Sigmoid colon (tissue), 6 donors: ENCODE measurements at regions not wholly inside any gene's neighbourhood (a gene's known extent, or its start where the extent isn't known, plus 50 kb on each side); places are given as distances from the start of the nearest gene placed in this dataset.

Source experiments
- DNase-seq: peaks from one replicate; pipeline ENCODE4 v3.0.0-alpha.2; 2019
- H3K27ac ChIP-seq, 4 donors: fragments of 200-600 bp; sonication (generic); one replicate each; pipeline ENCODE4 v1.5.1; 2016 to 2019; ENCODE audit warnings: mild to moderate bottlenecking in 1 of 4
- H3K27me3 ChIP-seq, 3 donors: fragments of 200-600 bp; sonication (generic); one replicate each; pipeline ENCODE4 v1.5.1; 2019; ENCODE audit warnings: mild to moderate bottlenecking in 1 of 3
- H3K36me3 ChIP-seq, 4 donors: fragments of 200-600 bp; sonication (generic); one replicate each; pipeline ENCODE4 v1.5.1; 2016 to 2019
- H3K4me1 ChIP-seq, 4 donors: fragments of 200-600 bp; sonication (generic); one replicate each; pipeline ENCODE4 v1.5.1; 2017 to 2019
- H3K4me3 ChIP-seq, 4 donors: fragments of 200-600 bp; sonication (generic); one replicate each; pipeline ENCODE4 v1.5.1; 2017 to 2019; ENCODE audit warnings: mild to moderate bottlenecking in 2 of 4, moderate library complexity in 1 of 4
- H3K9me3 ChIP-seq, 4 donors: fragments of 200-600 bp in 3 of 4; sonication (generic) in 3 of 4; one replicate each; pipeline versions ENCODE4 v1.5.1 to v1.6.1; 2013 to 2019
- CTCF ChIP-seq, 4 experiments: fragments of 450-650 bp in 3 of 4; fragments of 200-600 bp in 1 of 4; IDR thresholded peaks; one replicate each; pipeline ENCODE4 v1.5.1; 2016 to 2019; ENCODE audit warnings: antibody characterized with exemption in 4 of 4, mild to moderate bottlenecking in 3 of 4, moderate library complexity in 2 of 4
- EP300 ChIP-seq, 4 donors: sonication (generic); formaldehyde crosslinking; IDR thresholded peaks; one replicate each; pipeline ENCODE4 v1.6.1; 2017; ENCODE audit warnings: antibody characterized with exemption in 4 of 4
- POLR2A ChIP-seq, 2 donors: fragments of 450-650 bp; IDR thresholded peaks; one replicate each; pipeline ENCODE4 v1.6.1; 2016; ENCODE audit warnings: antibody characterized with exemption in 2 of 2, mild to moderate bottlenecking in 2 of 2, moderate library complexity in 2 of 2
- POLR2AphosphoS5 ChIP-seq, 4 donors: sonication (generic); formaldehyde crosslinking; IDR thresholded peaks; one replicate each; pipeline ENCODE4 v1.6.1; 2017; ENCODE audit warnings: antibody characterized with exemption in 4 of 4
- WGBS, 2 donors: extraction: QIAGEN DNeasy Blood & Tissue Kit; methylation state at CpG; one replicate each; pipeline ENCODE4 v1.1.7; 2013; 5-methylcytosine and 5-hydroxymethylcytosine counted together
- intact Hi-C: fragments of 100-400 bp; cut with DNase I; formaldehyde crosslinking; loops from one replicate; pipeline ENCODE4 v1.15.1; 2023
- donor health status: healthy with polysubstance abuse.
- donor health status: healthy.

GRCh38 chr11:131242476-131243000 is 127.9 kb upstream of the NTM start:
- H3K4me3 ChIP-seq: no peak overlapping the region
- no peaks in the 10 kb centered on the region for H3K9me3 ChIP-seq
- DNase-seq: no peak
- WGBS, 2 donors: 83 to 89% methylated on average over 1 of the region's 1 CpG
- TF ChIP-seq EP300 (IDR thresholded peaks at IDR 0.05): no peak
- TF ChIP-seq CTCF (IDR thresholded peaks at IDR 0.05): no peak
- TF ChIP-seq POLR2AphosphoS5 (IDR thresholded peaks at IDR 0.05): no peak
- no peak for TF ChIP-seq POLR2A (IDR thresholded peaks at IDR 0.05)
- H3K4me1 ChIP-seq: peaks cover 0 to 22% (median 18%) of the 10 kb centered on the region in 4 donors
- intact Hi-C loops: loop anchor here (10.0 kb wide), 1 partner anchor 432 kb away; no protein-coding TSS in a partner anchor
- no peaks in the 10 kb centered on the region for H3K27me3 ChIP-seq
- H3K36me3 ChIP-seq: no peaks in the 10 kb centered on the region
- H3K27ac ChIP-seq: no peak overlapping the region

GRCh38 chr11:131246156-131246555 is 124.3 kb upstream of the NTM start:
- Histone ChIP-seq H3K27me3 (no peaks in the 10 kb centered on the region), H3K9me3 (no peaks in the 10 kb centered on the region), H3K27ac (peak overlapping the region in 1 of 4 donors; percentile 25), H3K36me3 (no peaks in the 10 kb centered on the region), H3K4me1 (peaks cover 0 to 37% (median 32%) of the 10 kb centered on the region in 4 donors), H3K4me3 (no peak overlapping the region)
- intact Hi-C loops: loop anchor here (10.0 kb wide), 1 partner anchor 429 kb away; no protein-coding TSS in a partner anchor
- whole genome bisulfite sequencing, 2 donors: 19 to 31% methylated on average over 3 of the region's 3 CpGs
- TF ChIP-seq EP300 (IDR thresholded peaks at IDR 0.05) (no peak), POLR2AphosphoS5 (IDR thresholded peaks at IDR 0.05) (no peak), POLR2A (IDR thresholded peaks at IDR 0.05) (no peak), CTCF (IDR thresholded peaks at IDR 0.05) (no peak)
- DNase-seq: no peak

- Histone ChIP-seq H3K27me3 (no peaks in the 10 kb centered on the region), H3K36me3 (no peaks in the 10 kb centered on the region)
Measured at GRCh38 chr11:131246663-131247062, 123.8 kb upstream of the NTM start.

GRCh38 chr11:131248588-131248987 is 121.8 kb upstream of the NTM start:
- intact Hi-C loops: loop anchor here (10.0 kb wide), 1 partner anchor 426 kb away; no protein-coding TSS in a partner anchor
- Histone ChIP-seq H3K4me3 (no peak overlapping the region), H3K4me1 (peaks cover 0 to 46% (median 37%) of the 10 kb centered on the region in 4 donors), H3K27ac (no peak overlapping the region), H3K36me3 (no peaks in the 10 kb centered on the region), H3K9me3 (no peaks in the 10 kb centered on the region), H3K27me3 (no peaks in the 10 kb centered on the region)
- no peak for DNase-seq
- WGBS, 2 donors: 86 to 87% methylated on average over 2 of the region's 2 CpGs
- TF ChIP-seq POLR2AphosphoS5 (IDR thresholded peaks at IDR 0.05) (no peak), EP300 (IDR thresholded peaks at IDR 0.05) (no peak), CTCF (IDR thresholded peaks at IDR 0.05) (no peak), POLR2A (IDR thresholded peaks at IDR 0.05) (no peak)

More at GRCh38 chr11:131246663-131247062, 123.8 kb upstream of the NTM start:
- H3K4me3 ChIP-seq: no peak overlapping the region
- H3K4me1 ChIP-seq: peaks cover 0 to 37% (median 32%) of the 10 kb centered on the region in 4 donors
- no peak for DNase-seq
- intact Hi-C loops: loop anchor here (10.0 kb wide), 1 partner anchor 428 kb away; no protein-coding TSS in a partner anchor
- H3K27ac ChIP-seq: no peak overlapping the region
- H3K9me3 ChIP-seq: no peaks in the 10 kb centered on the region
- no peak for TF ChIP-seq POLR2AphosphoS5 (IDR thresholded peaks at IDR 0.05)
- 11 to 20% methylated on average over 15 of the region's 15 CpGs for WGBS, 2 donors

- TF ChIP-seq POLR2A (IDR thresholded peaks at IDR 0.05) (no peak), CTCF (IDR thresholded peaks at IDR 0.05) (no peak), POLR2AphosphoS5 (IDR thresholded peaks at IDR 0.05) (no peak), EP300 (IDR thresholded peaks at IDR 0.05) (no peak)
- intact Hi-C loops: no loop called here
- no peak for DNase-seq
- Histone ChIP-seq H3K4me1 (peaks cover 0 to 32% (median 23%) of the 10 kb centered on the region in 4 donors), H3K4me3 (no peak overlapping the region), H3K27me3 (no peaks in the 10 kb centered on the region), H3K27ac (no peak overlapping the region), H3K9me3 (no peaks in the 10 kb centered on the region), H3K36me3 (no peaks in the 10 kb centered on the region)
- 24 to 38% methylated on average over 5 of the region's 5 CpGs for WGBS, 2 donors
Measured at GRCh38 chr11:131253142-131253655, 117.2 kb upstream of the NTM start.
